ENCODE measurements at regions not wholly inside any gene's neighbourhood (a gene's known extent, or its start where the extent isn't known, plus 50 kb on each side); places are given as distances from the start of the nearest gene placed in this dataset.

DNA sequence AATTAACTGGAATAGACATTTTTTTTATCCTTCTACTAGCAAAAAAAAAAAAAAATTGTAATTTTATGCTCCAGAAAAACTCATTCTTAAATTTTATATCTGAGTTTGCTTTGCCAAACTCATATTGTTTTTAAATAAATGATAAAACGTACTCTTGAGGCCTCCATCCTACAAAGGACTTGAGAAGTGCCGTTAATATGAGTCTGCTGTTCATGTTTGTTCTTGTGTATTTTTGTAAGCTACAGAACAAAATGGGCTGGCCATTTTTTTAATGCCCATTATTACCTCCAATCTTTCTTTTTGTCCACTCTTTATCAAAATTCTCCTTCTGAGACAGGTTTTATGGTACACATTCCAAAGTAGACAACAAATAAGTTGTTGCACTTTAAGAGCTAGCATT, 643.5 kb upstream of the SOX9 start:
- intact Hi-C loops (cut with DNase I, micrococcal nuclease), result loop anchor here in 1 of 2 experiments (10.0 kb wide), 1 partner anchor 1067 kb away; no protein-coding TSS in a partner anchor
- DNase-seq (no peak), ATAC-seq (no peak)
- ChIA-PET POLR2A (no interaction called here), CTCF (no interaction called here)
- Mint-ChIP-seq H3K36me3 (ENCODE audit: low read depth) (no peaks in the 10 kb centered on the region), H3K27me3 (no peaks in the 10 kb centered on the region), H3K27ac (no peak overlapping the region), H3K9me3 (ENCODE audit: low read depth) (peaks cover 2% of the 10 kb centered on the region), H3K4me1 (no peaks in the 10 kb centered on the region), H3K4me3 (no peak overlapping the region)

DNA sequence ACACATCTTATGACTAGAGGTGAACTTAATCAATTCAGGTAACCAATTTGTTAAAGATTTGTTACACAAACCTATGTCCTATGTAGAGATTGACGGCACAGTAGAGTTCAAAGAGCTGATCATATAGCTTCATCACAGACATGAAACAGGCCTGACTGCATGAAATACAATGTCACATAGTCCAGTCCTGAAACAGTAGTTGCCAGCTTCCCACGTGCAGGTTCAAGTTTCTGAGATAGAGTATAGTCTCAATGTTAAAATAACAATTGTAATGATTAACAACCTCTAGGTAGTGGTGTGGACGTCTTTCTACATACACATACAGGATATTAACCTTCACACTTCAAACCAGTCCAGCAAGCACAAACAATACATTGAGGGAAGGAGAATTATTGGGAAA, 640.7 kb upstream of the SOX9 start:
- H3K27ac Mint-ChIP-seq, result no peak overlapping the region
- intact Hi-C loops (cut with DNase I, micrococcal nuclease), result no loop called here
- no peak overlapping the region for H3K4me3 Mint-ChIP-seq
- H3K27me3 Mint-ChIP-seq, result no peaks in the 10 kb centered on the region
- no peaks in the 10 kb centered on the region for H3K4me1 Mint-ChIP-seq
- no peak for ATAC-seq
- ChIA-PET POLR2A (no interaction called here), CTCF (no interaction called here)
- H3K36me3 Mint-ChIP-seq (ENCODE audit: low read depth), result no peaks in the 10 kb centered on the region
- no peak for DNase-seq
- H3K9me3 Mint-ChIP-seq (ENCODE audit: low read depth), result peaks cover 4% of the 10 kb centered on the region

DNA sequence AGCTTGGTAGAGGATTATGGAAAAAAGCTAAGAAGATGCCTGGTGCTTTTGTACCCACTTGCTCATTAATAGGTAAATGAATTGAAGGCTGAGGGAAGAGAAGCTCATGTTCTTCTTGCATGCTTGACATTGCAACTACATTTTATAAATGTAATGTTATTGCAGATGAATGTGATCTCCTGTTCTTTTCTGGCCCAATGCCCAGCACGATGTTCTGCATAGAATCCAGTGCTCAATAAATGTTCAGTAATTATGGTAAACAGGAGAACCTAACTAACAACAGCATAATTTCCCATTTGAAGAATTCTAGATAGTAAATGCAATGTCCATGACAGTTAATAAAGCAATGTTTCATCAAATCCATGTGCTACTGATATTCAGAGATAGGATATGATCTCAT, 638.2 kb upstream of the SOX9 start:
- H3K27me3 Mint-ChIP-seq, result no peaks in the 10 kb centered on the region
- no peak overlapping the region for H3K27ac Mint-ChIP-seq
- no peak overlapping the region for H3K4me3 Mint-ChIP-seq
- intact Hi-C loops (cut with DNase I, micrococcal nuclease), result no loop called here
- ChIA-PET CTCF (no interaction called here), POLR2A (no interaction called here)
- DNase-seq, result no peak
- no peaks in the 10 kb centered on the region for H3K36me3 Mint-ChIP-seq (ENCODE audit: low read depth)
- H3K9me3 Mint-ChIP-seq (ENCODE audit: low read depth), result peaks cover 4% of the 10 kb centered on the region
- no peak for ATAC-seq
- H3K4me1 Mint-ChIP-seq, result no peaks in the 10 kb centered on the region

DNA sequence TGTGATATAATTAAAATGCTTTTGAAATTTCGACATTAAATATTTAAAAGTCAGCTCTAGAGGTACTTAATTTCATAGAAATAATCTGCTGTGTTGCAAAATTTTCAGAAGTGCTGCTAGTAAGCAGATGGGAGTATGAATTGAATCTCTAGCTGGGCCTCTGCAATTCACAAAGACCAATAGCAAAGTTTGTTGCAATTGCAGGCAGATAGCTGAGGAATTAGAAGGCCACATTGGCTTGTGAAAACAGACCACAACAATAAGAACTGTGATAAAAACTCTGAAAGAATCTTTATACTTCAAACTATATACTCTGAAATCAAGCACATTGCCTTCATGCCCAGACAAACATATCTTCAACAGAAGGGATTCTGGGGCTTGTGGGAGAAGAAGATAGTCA, 636.3 kb upstream of the SOX9 start:
- no peak overlapping the region for H3K27ac Mint-ChIP-seq
- DNase-seq (no peak), ATAC-seq (no peak)
- H3K4me1 Mint-ChIP-seq, result no peaks in the 10 kb centered on the region
- H3K36me3 Mint-ChIP-seq (ENCODE audit: low read depth), result no peaks in the 10 kb centered on the region
- H3K27me3 Mint-ChIP-seq, result no peaks in the 10 kb centered on the region
- H3K4me3 Mint-ChIP-seq, result no peak overlapping the region
- intact Hi-C loops (cut with DNase I, micrococcal nuclease), result no loop called here
- CTCF ChIA-PET, result interaction anchor here (0.7 to 2.0 kb wide), 2 partner anchors 11 to 1077 kb away, joined by 3 to 7 read pairs; no protein-coding TSS in a partner anchor
- peaks cover 2% of the 10 kb centered on the region for H3K9me3 Mint-ChIP-seq (ENCODE audit: low read depth)
- POLR2A ChIA-PET, result no interaction called here

DNA sequence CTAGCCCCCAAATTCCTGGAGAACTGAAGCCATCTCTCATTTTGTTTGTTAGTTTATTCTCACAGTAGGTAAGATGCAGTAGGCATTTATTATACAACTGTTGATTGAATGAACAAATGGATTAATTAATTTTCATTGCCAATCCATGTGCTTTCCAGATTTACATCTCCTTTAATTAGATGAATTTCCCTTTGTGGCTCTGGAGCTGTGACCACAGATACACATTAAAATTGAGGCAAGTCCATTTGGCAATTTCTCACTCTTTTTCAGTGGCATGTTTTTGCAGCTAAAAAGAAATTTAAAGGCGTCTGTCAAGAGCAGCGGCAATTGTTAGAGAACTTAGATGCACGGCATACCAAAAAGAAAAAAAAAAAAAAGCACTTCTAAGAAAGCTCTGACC, 635.4 kb upstream of the SOX9 start:
- intact Hi-C loops (cut with DNase I, micrococcal nuclease), result no loop called here
- ATAC-seq (no peak), DNase-seq (no peak)
- no peaks in the 10 kb centered on the region for H3K27me3 Mint-ChIP-seq
- no peak overlapping the region for H3K27ac Mint-ChIP-seq
- ChIA-PET CTCF (interaction anchor here (0.6 to 2.0 kb wide), 4 partner anchors 12 to 1076 kb away, joined by 3 to 7 read pairs (median 4); no protein-coding TSS in a partner anchor), POLR2A (no interaction called here)
- H3K36me3 Mint-ChIP-seq (ENCODE audit: low read depth), result no peaks in the 10 kb centered on the region
- H3K4me3 Mint-ChIP-seq, result no peak overlapping the region
- peaks cover 2% of the 10 kb centered on the region for H3K9me3 Mint-ChIP-seq (ENCODE audit: low read depth)
- H3K4me1 Mint-ChIP-seq, result no peaks in the 10 kb centered on the region

DNA sequence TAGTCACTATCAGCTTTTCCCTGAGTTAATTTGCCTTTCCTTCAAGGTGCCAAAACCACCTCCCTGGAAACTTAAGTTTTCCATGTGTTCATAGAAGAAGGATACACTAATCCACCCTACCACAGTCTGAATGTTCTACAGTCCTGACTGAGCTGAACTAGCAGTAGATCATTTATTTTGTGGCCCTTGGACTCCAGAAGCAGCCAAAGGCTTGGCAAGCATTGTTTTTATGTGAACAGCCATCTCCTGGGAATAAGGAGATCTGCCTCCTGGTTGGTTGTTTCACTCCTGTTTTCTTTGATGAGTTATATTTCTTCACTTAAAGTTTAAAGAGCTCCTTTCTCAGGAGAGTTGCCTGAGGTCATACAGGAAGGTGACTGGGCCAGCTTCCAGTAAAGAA, 634.6 kb upstream of the SOX9 start:
- Mint-ChIP-seq H3K27ac (no peak overlapping the region), H3K4me3 (no peak overlapping the region), H3K27me3 (no peaks in the 10 kb centered on the region), H3K36me3 (ENCODE audit: low read depth) (no peaks in the 10 kb centered on the region), H3K4me1 (no peaks in the 10 kb centered on the region), H3K9me3 (ENCODE audit: low read depth) (peaks cover 2% of the 10 kb centered on the region)
- intact Hi-C loops (cut with DNase I, micrococcal nuclease), result no loop called here
- ATAC-seq (no peak), DNase-seq (no peak)
- CTCF ChIA-PET, result interaction anchor here (0.5 to 2.0 kb wide), 4 partner anchors 13 to 881 kb away, joined by 3 to 7 read pairs (median 4); no protein-coding TSS in a partner anchor
- POLR2A ChIA-PET, result no interaction called here

DNA sequence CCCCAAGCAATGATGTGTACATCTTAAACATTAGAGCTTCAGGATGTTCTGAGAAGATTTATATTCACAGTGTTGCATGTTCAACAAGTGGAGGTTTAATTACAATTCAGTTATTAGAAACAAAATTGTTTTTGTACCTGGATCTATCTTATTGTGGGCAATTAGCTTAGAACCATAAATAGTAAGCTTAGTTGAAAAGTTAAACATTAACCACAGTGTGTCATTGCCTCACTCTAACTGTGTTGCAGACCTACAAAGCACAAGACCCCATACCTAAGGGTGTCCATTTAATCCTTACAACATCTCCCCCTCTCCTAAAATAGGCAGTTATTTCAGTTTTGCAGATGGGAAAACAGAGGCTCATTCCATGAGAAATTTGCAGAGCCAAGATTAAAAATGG, 632.0 kb upstream of the SOX9 start:
- Mint-ChIP-seq H3K27me3 (no peaks in the 10 kb centered on the region), H3K27ac (no peak overlapping the region), H3K36me3 (ENCODE audit: low read depth) (no peaks in the 10 kb centered on the region), H3K4me3 (no peak overlapping the region), H3K9me3 (ENCODE audit: low read depth) (no peaks in the 10 kb centered on the region), H3K4me1 (no peaks in the 10 kb centered on the region)
- ChIA-PET CTCF (interaction anchor here (1.3 kb wide), 1 partner anchor 19 kb away, joined by 3 read pairs; no protein-coding TSS in a partner anchor), POLR2A (no interaction called here)
- ATAC-seq (no peak), DNase-seq (no peak)
- intact Hi-C loops (cut with DNase I, micrococcal nuclease), result no loop called here

DNA sequence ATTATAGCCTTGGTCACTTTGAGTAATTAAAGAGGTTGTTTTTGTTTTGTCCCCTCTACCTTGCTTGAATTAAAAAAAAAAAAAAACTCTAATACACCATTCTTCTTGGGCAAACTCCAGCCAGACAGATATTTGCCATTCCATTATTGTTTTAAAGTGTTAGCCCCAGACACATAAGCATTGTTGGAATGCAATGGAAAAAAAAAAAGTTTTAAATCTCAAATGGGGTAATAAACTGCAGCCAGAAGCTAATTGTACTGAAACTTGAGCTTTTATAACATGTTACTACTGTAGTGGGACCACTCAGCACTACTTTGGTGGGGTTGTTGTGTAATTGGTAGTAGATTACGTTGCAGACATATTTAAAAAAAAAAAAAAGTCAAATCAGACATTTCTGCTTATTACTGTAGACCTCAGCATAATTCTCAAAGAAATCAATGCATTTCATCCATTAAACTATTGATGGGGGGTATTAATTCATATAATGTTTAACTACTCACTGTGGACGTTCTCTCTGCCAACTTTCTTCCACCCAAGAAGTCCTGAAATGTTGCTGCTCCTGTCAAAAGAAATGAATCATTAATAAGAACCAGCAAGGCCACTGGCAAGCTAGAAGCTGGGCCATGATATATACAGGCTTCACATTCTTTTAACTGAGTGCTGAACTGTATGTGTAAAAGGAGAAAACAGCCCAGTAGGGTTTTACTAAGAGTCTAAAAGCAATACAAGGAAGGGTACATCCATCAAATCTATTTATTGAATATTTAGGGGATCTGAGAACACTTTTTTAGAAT, 626.6 kb upstream of the SOX9 start:
- intact Hi-C loops (cut with DNase I, micrococcal nuclease), result no loop called here
- H3K4me3 Mint-ChIP-seq, result no peak overlapping the region
- DNase-seq, result no peak
- no peaks in the 10 kb centered on the region for H3K4me1 Mint-ChIP-seq
- H3K27me3 Mint-ChIP-seq, result no peaks in the 10 kb centered on the region
- CTCF ChIA-PET, result no interaction called here
- H3K36me3 Mint-ChIP-seq (ENCODE audit: low read depth), result no peaks in the 10 kb centered on the region
- ATAC-seq, result no peak
- H3K27ac Mint-ChIP-seq, result no peak overlapping the region
- H3K9me3 Mint-ChIP-seq (ENCODE audit: low read depth), result no peaks in the 10 kb centered on the region
- POLR2A ChIA-PET, result no interaction called here

DNA sequence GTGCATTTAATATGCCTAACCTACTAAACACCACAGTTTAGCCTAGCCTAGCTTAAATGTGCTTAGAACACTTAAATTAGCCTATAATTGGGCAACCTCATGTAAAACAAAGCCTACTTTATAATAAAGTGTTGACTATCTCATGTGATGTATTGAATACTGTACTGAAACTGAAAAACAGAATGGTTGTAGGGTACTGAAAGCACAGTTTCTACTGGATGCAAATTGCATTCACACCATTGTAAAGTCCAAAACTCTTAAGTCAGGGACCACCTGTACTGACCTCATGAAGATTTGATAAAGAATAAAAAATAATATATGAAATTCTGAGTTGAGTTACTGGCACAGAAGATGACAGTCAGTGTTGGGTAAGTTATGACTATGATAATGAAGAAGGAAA, 625.4 kb upstream of the SOX9 start:
- DNase-seq (no peak), ATAC-seq (no peak)
- CTCF ChIA-PET, result no interaction called here
- no peaks in the 10 kb centered on the region for H3K9me3 Mint-ChIP-seq (ENCODE audit: low read depth)
- intact Hi-C loops (cut with DNase I, micrococcal nuclease), result no loop called here
- no peak overlapping the region for H3K27ac Mint-ChIP-seq
- H3K27me3 Mint-ChIP-seq, result no peaks in the 10 kb centered on the region
- POLR2A ChIA-PET, result no interaction called here
- no peaks in the 10 kb centered on the region for H3K36me3 Mint-ChIP-seq (ENCODE audit: low read depth)
- no peak overlapping the region for H3K4me3 Mint-ChIP-seq
- no peaks in the 10 kb centered on the region for H3K4me1 Mint-ChIP-seq

DNA sequence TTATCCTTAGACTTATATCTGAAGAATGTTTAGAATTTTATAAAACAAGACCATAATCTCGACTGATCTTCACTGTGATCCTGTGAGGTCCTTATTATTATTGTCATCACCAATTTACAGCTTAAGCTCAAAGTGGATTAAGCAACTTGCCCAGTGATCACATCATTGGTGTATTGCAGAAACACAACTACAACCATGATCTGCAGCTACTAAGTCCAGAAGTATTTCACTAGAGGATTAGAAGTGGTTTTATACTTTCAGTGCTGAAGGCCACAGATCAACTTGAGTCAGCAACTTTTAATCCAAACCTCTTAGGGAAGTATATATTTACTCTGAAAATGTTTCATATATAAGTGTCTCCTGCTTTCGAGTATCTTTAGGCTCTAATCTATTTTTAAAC, 624.3 kb upstream of the SOX9 start:
- ATAC-seq, result no peak
- no peak for DNase-seq
- Mint-ChIP-seq H3K4me3 (no peak overlapping the region), H3K36me3 (ENCODE audit: low read depth) (no peaks in the 10 kb centered on the region), H3K4me1 (no peaks in the 10 kb centered on the region), H3K27ac (no peak overlapping the region), H3K27me3 (no peaks in the 10 kb centered on the region), H3K9me3 (ENCODE audit: low read depth) (no peaks in the 10 kb centered on the region)
- ChIA-PET POLR2A (no interaction called here), CTCF (no interaction called here)
- intact Hi-C loops (cut with DNase I, micrococcal nuclease), result no loop called here

DNA sequence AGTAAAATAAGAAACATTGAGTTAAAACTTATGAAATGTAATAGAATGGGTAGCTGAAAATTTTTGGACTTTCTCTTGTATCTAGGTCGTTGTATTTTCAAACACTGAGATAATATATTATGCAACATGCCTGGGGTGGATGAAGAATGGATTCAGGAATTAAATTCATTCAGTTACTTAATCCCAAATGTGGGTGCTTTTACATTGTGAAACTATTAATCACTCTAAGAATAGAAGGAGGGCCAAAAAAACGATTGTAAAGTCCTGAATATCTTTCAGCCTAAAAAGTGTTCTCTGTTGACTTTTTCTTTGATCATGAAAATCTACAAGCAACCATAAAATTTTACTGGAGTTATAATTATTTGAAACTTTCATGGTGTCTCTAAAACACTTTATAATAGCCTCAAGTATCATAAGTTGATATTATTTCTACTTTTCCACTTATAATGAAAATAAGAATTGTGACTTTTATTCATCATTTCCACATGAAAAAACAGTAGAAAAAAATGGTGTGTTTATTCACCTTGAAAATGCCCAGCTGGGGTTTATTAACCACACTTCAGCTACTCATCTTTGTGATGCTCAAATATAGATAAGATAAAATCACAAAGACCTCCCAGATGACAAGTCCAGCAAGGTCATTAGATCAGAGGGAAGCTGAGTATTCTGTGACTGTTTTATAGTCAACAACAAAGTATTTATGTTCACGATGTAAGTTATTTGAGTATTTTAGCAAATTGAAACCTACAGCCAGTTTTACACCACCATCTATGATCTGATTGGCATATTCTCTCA, 619.9 kb upstream of the SOX9 start:
- H3K27me3 Mint-ChIP-seq, result no peaks in the 10 kb centered on the region
- CTCF ChIA-PET, result no interaction called here

DNA sequence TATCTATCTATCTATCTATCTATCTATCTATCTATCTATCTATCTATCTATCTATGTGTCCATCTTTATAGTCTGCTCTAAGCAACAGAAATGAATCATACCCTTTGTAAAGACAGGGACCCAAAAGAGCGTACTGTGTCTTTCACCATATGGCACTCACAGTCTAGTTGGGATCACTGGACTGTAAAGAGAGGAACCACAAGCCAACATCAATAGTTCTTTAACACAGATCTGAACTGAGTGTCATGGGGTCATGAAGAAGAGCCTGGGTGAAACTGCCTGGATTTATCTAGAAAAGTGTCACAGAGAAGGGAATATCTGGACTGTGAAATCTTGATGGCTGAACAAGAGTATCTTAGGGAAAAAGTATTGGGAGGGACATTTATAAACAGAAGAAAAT, 619.1 kb upstream of the SOX9 start:
- no peaks in the 10 kb centered on the region for H3K36me3 Mint-ChIP-seq (ENCODE audit: low read depth)
- no peaks in the 10 kb centered on the region for H3K9me3 Mint-ChIP-seq (ENCODE audit: low read depth)
- no peak overlapping the region for H3K27ac Mint-ChIP-seq
- ATAC-seq (no peak), DNase-seq (no peak)
- POLR2A ChIA-PET, result no interaction called here
- no peaks in the 10 kb centered on the region for H3K4me1 Mint-ChIP-seq
- intact Hi-C loops (cut with DNase I, micrococcal nuclease), result no loop called here
- CTCF ChIA-PET, result no interaction called here
- H3K27me3 Mint-ChIP-seq, result no peaks in the 10 kb centered on the region
- H3K4me3 Mint-ChIP-seq, result no peak overlapping the region

More for the DNA sequence above, 619.9 kb upstream of the SOX9 start:
- DNase-seq (no peak), ATAC-seq (no peak)
- intact Hi-C loops (cut with DNase I, micrococcal nuclease), result no loop called here
- Mint-ChIP-seq H3K9me3 (ENCODE audit: low read depth) (no peaks in the 10 kb centered on the region), H3K4me1 (no peaks in the 10 kb centered on the region), H3K27ac (no peak overlapping the region), H3K4me3 (no peak overlapping the region), H3K36me3 (ENCODE audit: low read depth) (no peaks in the 10 kb centered on the region)
- POLR2A ChIA-PET, result no interaction called here
